ENCODE measurements at regions not wholly inside any gene's neighbourhood (a gene's known extent, or its start where the extent isn't known, plus 50 kb on each side); places are given as distances from the start of the nearest gene placed in this dataset.

DNA sequence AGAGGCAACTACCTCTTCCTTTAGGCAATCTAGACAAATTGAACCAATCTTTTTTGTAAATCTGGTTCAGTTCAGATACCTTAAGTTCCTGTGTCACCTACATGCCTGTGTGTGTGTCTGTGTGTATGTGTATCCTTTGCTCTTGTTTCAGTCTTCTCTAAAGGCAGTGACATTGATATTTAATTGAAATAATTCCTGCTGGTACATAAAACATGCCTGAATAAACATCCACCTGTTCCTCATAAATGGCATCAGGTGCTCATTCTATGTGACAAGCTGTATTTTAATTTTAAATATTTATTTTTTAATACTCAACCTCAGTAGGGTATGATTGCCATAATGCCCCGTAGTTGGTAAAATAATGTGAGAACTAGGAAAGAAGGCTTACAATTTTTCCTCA lies 1606.4 kb upstream of the PRR20A start:
- DNase-seq (ENCODE audit: low read depth in 2 of 2): no peak
- H3K9ac ChIP-seq (ENCODE audit: insufficient read depth, low read length): no peak overlapping the region
- no peak overlapping the region for H3K4me3 ChIP-seq (replicated peaks in 1 of 4; ENCODE audit: control extremely low read depth in 1 of 4, insufficient read depth in 1 of 4, low read depth in 3 of 4, low read length in 4 of 4)
- no peaks in the 10 kb centered on the region for H4K20me1 ChIP-seq (ENCODE audit: control insufficient read depth, extremely low read depth, insufficient read depth, low read length)
- H3K36me3 ChIP-seq (ENCODE audit: control insufficient read depth, insufficient read depth, low read length): no peaks in the 10 kb centered on the region
- no peaks in the 10 kb centered on the region for H3K9me3 ChIP-seq (ENCODE audit: control insufficient read depth, insufficient read depth, low read depth, low read length)
- H3K27ac ChIP-seq (ENCODE audit: insufficient read depth, low read length): no peak overlapping the region
- H3K4me1 ChIP-seq (ENCODE audit: control insufficient read depth, extremely low read depth, insufficient read depth, low read length): no peaks in the 10 kb centered on the region
- H3K79me2 ChIP-seq (ENCODE audit: control insufficient read depth, insufficient read depth, low read length): no peaks in the 10 kb centered on the region
- H3K4me2 ChIP-seq (ENCODE audit: extremely low read depth, insufficient read depth, low read length): no peak overlapping the region
- TF ChIP-seq EZH2 (IDR thresholded peaks at IDR 0.05; ENCODE audit: low read length, missing control alignments): no peak
- TF ChIP-seq, protein P1, sequence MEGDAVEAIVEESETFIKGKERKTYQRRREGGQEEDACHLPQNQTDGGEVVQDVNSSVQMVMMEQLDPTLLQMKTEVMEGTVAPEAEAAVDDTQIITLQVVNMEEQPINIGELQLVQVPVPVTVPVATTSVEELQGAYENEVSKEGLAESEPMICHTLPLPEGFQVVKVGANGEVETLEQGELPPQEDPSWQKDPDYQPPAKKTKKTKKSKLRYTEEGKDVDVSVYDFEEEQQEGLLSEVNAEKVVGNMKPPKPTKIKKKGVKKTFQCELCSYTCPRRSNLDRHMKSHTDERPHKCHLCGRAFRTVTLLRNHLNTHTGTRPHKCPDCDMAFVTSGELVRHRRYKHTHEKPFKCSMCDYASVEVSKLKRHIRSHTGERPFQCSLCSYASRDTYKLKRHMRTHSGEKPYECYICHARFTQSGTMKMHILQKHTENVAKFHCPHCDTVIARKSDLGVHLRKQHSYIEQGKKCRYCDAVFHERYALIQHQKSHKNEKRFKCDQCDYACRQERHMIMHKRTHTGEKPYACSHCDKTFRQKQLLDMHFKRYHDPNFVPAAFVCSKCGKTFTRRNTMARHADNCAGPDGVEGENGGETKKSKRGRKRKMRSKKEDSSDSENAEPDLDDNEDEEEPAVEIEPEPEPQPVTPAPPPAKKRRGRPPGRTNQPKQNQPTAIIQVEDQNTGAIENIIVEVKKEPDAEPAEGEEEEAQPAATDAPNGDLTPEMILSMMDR (conservative IDR thresholded peaks at IDR 0.05 in 1 of 2, IDR thresholded peaks at IDR 0.05 in 1 of 2; ENCODE audit: low read depth in 1 of 2, low read length in 2 of 2): no peak
- H3K27me3 ChIP-seq (ENCODE audit: control insufficient read depth, insufficient read depth, low read length): no peaks in the 10 kb centered on the region
- no peak overlapping the region for H2AFZ ChIP-seq (ENCODE audit: low read length)

DNA sequence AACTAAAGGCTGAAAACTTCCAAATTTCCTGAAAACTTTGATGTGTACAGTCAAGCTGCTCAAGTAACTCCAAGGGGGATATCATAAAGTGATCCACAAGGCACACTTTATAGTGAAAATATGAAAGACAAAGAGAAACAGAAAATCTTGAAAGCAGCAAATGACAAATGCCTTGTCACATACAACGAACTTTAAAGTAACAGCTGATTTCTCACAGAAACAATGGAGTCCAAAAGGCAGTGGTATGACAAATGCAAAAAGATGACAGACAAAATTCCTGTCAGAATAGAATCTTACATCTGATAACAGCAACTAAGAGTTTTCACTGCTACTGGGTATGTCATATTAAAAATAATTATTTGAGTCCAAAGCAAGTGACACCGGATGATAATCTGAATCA lies 1602.3 kb upstream of the PRR20A start:
- H3K4me1 ChIP-seq (ENCODE audit: control insufficient read depth, extremely low read depth, insufficient read depth, low read length): no peaks in the 10 kb centered on the region
- no peak overlapping the region for H2AFZ ChIP-seq (ENCODE audit: low read length)
- DNase-seq (ENCODE audit: low read depth in 2 of 2): no peak
- no peak overlapping the region for H3K27ac ChIP-seq (ENCODE audit: insufficient read depth, low read length)
- H3K9me3 ChIP-seq (ENCODE audit: control insufficient read depth, insufficient read depth, low read depth, low read length): no peaks in the 10 kb centered on the region
- no peak overlapping the region for H3K4me2 ChIP-seq (ENCODE audit: extremely low read depth, insufficient read depth, low read length)
- H3K36me3 ChIP-seq (ENCODE audit: control insufficient read depth, insufficient read depth, low read length): no peaks in the 10 kb centered on the region
- H3K79me2 ChIP-seq (ENCODE audit: control insufficient read depth, insufficient read depth, low read length): no peaks in the 10 kb centered on the region
- H3K27me3 ChIP-seq (ENCODE audit: control insufficient read depth, insufficient read depth, low read length): no peaks in the 10 kb centered on the region
- no peak overlapping the region for H3K4me3 ChIP-seq (replicated peaks in 1 of 4; ENCODE audit: control extremely low read depth in 1 of 4, insufficient read depth in 1 of 4, low read depth in 3 of 4, low read length in 4 of 4)
- TF ChIP-seq, protein P1 (conservative IDR thresholded peaks at IDR 0.05 in 1 of 2, IDR thresholded peaks at IDR 0.05 in 1 of 2; ENCODE audit: low read depth in 1 of 2, low read length in 2 of 2): no peak
- TF ChIP-seq EZH2 (IDR thresholded peaks at IDR 0.05; ENCODE audit: low read length, missing control alignments): no peak
- no peaks in the 10 kb centered on the region for H4K20me1 ChIP-seq (ENCODE audit: control insufficient read depth, extremely low read depth, insufficient read depth, low read length)
- H3K9ac ChIP-seq (ENCODE audit: insufficient read depth, low read length): no peak overlapping the region

DNA sequence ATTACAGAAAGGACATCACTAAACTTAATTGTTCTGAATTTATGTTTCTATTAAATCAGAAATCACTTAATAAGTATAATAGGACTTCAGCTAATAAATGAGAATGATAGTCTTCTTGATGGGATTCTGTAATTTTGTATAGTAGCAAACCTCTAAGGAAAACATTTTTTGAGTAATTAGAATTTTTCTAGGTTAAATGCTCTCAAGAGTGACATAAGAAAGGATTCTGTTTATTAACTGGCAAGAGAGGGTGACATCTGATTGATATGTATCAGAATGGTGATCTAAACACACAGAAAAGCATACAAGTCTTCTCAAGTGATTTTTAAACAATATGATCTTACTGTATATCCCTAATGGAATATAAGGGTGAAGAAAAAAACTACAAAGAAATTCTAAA lies 1597.7 kb upstream of the PRR20A start:
- H3K9ac ChIP-seq (ENCODE audit: insufficient read depth, low read length): no peak overlapping the region
- H3K27me3 ChIP-seq (ENCODE audit: control insufficient read depth, insufficient read depth, low read length): no peaks in the 10 kb centered on the region
- no peak overlapping the region for H3K27ac ChIP-seq (ENCODE audit: insufficient read depth, low read length)
- H3K4me2 ChIP-seq (ENCODE audit: extremely low read depth, insufficient read depth, low read length): no peak overlapping the region
- H3K4me3 ChIP-seq (replicated peaks in 1 of 4; ENCODE audit: control extremely low read depth in 1 of 4, insufficient read depth in 1 of 4, low read depth in 3 of 4, low read length in 4 of 4): no peak overlapping the region
- H2AFZ ChIP-seq (ENCODE audit: low read length): no peak overlapping the region
- H3K79me2 ChIP-seq (ENCODE audit: control insufficient read depth, insufficient read depth, low read length): no peaks in the 10 kb centered on the region
- TF ChIP-seq EZH2 (IDR thresholded peaks at IDR 0.05; ENCODE audit: low read length, missing control alignments): no peak
- TF ChIP-seq, protein P1 (conservative IDR thresholded peaks at IDR 0.05 in 1 of 2, IDR thresholded peaks at IDR 0.05 in 1 of 2; ENCODE audit: low read depth in 1 of 2, low read length in 2 of 2): no peak
- no peaks in the 10 kb centered on the region for H4K20me1 ChIP-seq (ENCODE audit: control insufficient read depth, extremely low read depth, insufficient read depth, low read length)
- no peaks in the 10 kb centered on the region for H3K9me3 ChIP-seq (ENCODE audit: control insufficient read depth, insufficient read depth, low read depth, low read length)
- H3K4me1 ChIP-seq (ENCODE audit: control insufficient read depth, extremely low read depth, insufficient read depth, low read length): no peaks in the 10 kb centered on the region
- DNase-seq (ENCODE audit: low read depth in 2 of 2): no peak
- no peaks in the 10 kb centered on the region for H3K36me3 ChIP-seq (ENCODE audit: control insufficient read depth, insufficient read depth, low read length)
